ENCODE measurements at regions not wholly inside any gene's neighbourhood (a gene's known extent, or its start where the extent isn't known, plus 50 kb on each side); places are given as distances from the start of the nearest gene placed in this dataset.

DNA sequence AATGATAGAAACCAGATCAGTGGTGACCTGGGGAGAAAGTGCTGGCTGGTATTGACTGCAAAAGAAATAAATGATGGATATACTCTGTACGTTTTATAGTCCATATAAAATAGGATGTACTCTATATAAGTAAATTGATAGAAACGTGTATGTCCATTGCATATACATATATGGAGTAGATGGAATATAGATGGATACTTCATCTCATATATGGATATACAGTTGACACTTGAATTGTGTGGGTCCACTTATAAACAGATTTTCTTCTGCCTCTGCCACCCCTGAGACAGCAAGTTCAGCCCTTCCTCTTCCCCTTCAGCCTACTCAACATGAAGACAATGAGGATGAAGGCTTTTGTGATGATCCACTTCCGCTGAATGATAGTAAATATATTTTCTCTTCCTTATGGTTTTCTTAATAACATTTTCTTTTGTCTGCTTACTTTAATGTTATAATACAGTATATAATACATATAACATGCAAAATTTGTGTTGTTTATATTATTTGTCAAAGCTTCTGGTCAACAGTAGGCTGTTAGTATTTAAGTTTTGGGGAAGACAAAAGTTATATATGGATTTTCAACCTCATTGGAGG, 76.1 kb upstream of the MYCN start:
- Histone ChIP-seq H3K27me3 (replicated peaks; ENCODE audit: control insufficient read depth, insufficient read depth, low read length) (no peaks in the 10 kb centered on the region), H3K36me3 (ENCODE audit: control insufficient read depth, insufficient read depth, low read length) (no peaks in the 10 kb centered on the region), H3K4me3 (replicated peaks; ENCODE audit: low read depth, low read length) (no peak overlapping the region)
- TF ChIP-seq, protein P1, sequence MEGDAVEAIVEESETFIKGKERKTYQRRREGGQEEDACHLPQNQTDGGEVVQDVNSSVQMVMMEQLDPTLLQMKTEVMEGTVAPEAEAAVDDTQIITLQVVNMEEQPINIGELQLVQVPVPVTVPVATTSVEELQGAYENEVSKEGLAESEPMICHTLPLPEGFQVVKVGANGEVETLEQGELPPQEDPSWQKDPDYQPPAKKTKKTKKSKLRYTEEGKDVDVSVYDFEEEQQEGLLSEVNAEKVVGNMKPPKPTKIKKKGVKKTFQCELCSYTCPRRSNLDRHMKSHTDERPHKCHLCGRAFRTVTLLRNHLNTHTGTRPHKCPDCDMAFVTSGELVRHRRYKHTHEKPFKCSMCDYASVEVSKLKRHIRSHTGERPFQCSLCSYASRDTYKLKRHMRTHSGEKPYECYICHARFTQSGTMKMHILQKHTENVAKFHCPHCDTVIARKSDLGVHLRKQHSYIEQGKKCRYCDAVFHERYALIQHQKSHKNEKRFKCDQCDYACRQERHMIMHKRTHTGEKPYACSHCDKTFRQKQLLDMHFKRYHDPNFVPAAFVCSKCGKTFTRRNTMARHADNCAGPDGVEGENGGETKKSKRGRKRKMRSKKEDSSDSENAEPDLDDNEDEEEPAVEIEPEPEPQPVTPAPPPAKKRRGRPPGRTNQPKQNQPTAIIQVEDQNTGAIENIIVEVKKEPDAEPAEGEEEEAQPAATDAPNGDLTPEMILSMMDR (IDR thresholded peaks at IDR 0.05; ENCODE audit: insufficient read depth, low read length, poor library complexity, severe bottlenecking) = no peak
- no peak for DNase-seq (ENCODE audit: extremely low read depth, insufficient read length)

DNA sequence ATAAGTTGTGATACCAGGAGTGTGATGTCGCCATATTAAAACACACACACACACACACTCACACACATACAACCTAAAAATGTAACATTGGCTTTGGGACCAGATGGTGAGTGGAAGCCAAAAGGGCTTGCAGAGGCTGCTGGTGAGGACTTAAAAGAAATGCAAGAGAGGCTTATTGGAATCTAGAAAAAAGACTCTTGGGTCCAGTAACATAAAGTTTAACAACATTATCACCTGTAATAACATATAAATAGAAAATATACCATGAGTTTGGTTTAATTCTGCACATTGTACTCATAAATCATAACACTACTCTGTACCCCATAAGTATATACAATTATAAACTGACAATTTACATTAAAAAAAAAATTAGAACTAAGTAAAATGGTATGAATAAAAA, 74.4 kb upstream of the MYCN start:
- TF ChIP-seq, protein P1 (IDR thresholded peaks at IDR 0.05; ENCODE audit: insufficient read depth, low read length, poor library complexity, severe bottlenecking) = no peak
- DNase-seq (ENCODE audit: extremely low read depth, insufficient read length) = no peak
- H3K27me3 ChIP-seq (replicated peaks; ENCODE audit: control insufficient read depth, insufficient read depth, low read length) = no peaks in the 10 kb centered on the region

DNA sequence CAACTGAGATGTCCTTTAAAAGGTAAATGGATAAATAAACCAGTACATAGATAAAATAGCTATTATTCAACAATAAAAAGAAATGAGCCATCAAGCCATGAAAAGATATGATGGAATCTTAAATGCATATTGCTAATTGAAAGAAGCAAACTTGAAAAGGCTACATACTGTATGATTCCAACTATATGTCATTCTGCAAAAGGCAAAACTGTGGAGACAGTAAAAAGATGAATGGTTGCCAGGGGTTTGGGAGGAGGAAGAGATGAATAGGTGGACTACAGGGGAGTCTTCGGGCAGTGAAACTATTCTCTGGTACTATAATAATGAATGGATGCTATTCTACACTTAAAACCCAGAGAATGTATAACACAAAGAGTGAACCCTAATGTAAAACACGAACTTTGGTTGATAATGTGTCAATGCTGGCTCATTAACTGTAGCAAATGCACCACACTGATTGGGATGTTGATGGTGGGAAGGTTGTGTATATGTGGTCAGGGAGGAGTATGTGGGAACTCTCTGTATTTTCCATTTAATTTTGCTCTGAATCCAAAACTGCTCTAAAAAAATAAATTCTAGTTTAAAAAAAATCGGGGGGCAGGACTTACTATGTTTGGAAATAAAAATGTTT, 73.7 kb upstream of the MYCN start:
- H3K4me3 ChIP-seq (replicated peaks; ENCODE audit: low read depth, low read length) = no peak overlapping the region
- H3K27me3 ChIP-seq (replicated peaks; ENCODE audit: control insufficient read depth, insufficient read depth, low read length) = no peaks in the 10 kb centered on the region
- DNase-seq (ENCODE audit: extremely low read depth, insufficient read length) = no peak
- TF ChIP-seq, protein P1 (IDR thresholded peaks at IDR 0.05; ENCODE audit: insufficient read depth, low read length, poor library complexity, severe bottlenecking) = no peak
- no peaks in the 10 kb centered on the region for H3K36me3 ChIP-seq (ENCODE audit: control insufficient read depth, insufficient read depth, low read length)

More for the DNA sequence above, 74.4 kb upstream of the MYCN start:
- Histone ChIP-seq H3K4me3 (replicated peaks; ENCODE audit: low read depth, low read length) (no peak overlapping the region), H3K36me3 (ENCODE audit: control insufficient read depth, insufficient read depth, low read length) (no peaks in the 10 kb centered on the region)

DNA sequence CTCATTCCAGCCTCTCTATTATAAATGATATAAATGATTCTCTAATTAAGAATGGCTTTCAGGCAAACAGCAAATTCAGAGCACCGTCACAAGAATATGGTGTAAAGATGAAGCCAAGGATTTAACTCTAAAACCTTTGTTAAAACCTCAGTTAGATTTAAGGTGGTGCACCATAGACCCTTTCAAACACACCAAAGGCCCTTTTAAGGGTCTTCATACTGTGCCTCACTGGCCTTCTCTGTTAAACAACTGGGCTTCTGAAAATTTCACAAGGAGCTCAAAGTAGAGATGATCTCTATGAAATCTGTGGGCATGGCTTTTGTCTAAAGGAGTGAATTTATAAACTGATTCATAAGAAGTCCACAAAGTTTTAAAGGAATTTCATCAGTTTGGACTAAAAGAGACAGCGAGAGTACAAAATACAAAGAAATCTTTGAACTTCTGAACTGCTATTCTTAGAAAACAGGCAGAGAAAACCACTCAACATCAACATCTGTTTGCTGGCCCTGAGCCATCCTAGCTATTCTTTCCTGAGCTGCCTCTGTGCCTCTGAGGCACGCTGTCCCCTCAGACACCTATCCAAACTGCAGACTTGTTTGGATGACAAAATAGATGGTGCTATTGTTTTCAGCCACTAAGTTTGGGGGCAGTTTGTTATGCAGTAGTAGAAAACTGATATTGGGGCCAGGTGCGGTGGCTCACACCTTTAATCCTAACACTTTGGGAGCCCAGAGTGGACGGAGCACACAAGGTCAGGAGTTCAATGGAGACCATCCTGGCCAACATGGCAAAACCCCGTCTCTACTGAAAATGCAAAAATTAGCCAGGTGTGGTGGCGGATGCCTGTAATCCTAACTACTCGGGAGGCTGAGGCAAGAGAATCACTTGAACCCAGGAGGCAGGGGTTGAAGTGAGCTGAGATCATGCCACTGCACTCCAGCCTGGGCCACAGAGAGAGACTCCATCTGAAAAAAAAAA, 72.9 kb upstream of the MYCN start:
- H3K27me3 ChIP-seq (replicated peaks; ENCODE audit: control insufficient read depth, insufficient read depth, low read length) = no peaks in the 10 kb centered on the region

DNA sequence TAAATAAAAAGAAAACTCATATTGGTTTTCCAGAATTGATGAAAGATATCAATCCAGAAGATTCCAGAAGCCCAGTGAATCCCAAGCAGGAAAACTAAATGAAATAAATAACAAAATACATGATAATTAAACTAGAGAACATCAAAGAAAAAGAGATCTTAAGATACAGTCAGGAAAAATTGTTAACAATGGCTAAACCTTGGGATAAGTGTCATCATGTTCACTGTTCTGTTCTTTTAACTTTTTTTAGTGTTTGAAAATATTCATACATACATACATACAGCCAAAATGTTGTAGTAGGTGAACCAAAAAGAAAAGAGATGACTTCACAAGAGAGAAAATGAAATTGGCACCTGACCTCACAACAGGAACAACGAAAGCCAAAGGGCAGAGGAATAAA, 72.2 kb upstream of the MYCN start:
- no peaks in the 10 kb centered on the region for H3K36me3 ChIP-seq (ENCODE audit: control insufficient read depth, insufficient read depth, low read length)
- H3K27me3 ChIP-seq (replicated peaks; ENCODE audit: control insufficient read depth, insufficient read depth, low read length) = no peaks in the 10 kb centered on the region
- TF ChIP-seq, protein P1 (IDR thresholded peaks at IDR 0.05; ENCODE audit: insufficient read depth, low read length, poor library complexity, severe bottlenecking) = no peak
- no peak overlapping the region for H3K4me3 ChIP-seq (replicated peaks; ENCODE audit: low read depth, low read length)
- no peak for DNase-seq (ENCODE audit: extremely low read depth, insufficient read length)

More for the DNA sequence above, 72.9 kb upstream of the MYCN start:
- DNase-seq (ENCODE audit: extremely low read depth, insufficient read length) = no peak
- H3K36me3 ChIP-seq (ENCODE audit: control insufficient read depth, insufficient read depth, low read length) = no peaks in the 10 kb centered on the region
- H3K4me3 ChIP-seq (replicated peaks; ENCODE audit: low read depth, low read length) = no peak overlapping the region
- TF ChIP-seq, protein P1 (IDR thresholded peaks at IDR 0.05; ENCODE audit: insufficient read depth, low read length, poor library complexity, severe bottlenecking) = no peak

Data from GM06990 (cell line).